ENCODE measurements at regions not wholly inside any gene's neighbourhood (a gene's known extent, or its start where the extent isn't known, plus 50 kb on each side); places are given as distances from the start of the nearest gene placed in this dataset.

- H3K9ac ChIP-seq (ENCODE audit: low read length), result no peak overlapping the region
- TF ChIP-seq SRF (IDR thresholded peaks at IDR 0.05; ENCODE audit: low read depth), result no peak
- TF ChIP-seq JUND (IDR thresholded peaks at IDR 0.05), result no peak
- ChIA-PET CTCF (no interaction called here), RAD21 (ENCODE audit: low non-redundant PET in 1 of 2, low total read pairs in 2 of 2, uncharacterized antibody in 2 of 2, unreplicated experiment in 2 of 2) (no interaction called here), POLR2A (no interaction called here)
- no peak for ATAC-seq
- H3K36me3 ChIP-seq (ENCODE audit: control insufficient read depth in 1 of 2, insufficient read depth in 2 of 2, low read length in 2 of 2), result no peaks in the 10 kb centered on the region
- H3K27me3 ChIP-seq (ENCODE audit: insufficient read depth, low read length), result no peaks in the 10 kb centered on the region; the same call in 1 of the 2 replicates
- no peak overlapping the region for H3K4me2 ChIP-seq (ENCODE audit: low read length)
- no peak overlapping the region for H3K4me3 ChIP-seq (replicated peaks in 1 of 2; ENCODE audit: low read depth in 1 of 2, low read length in 2 of 2)
- intact Hi-C loops (cut with micrococcal nuclease), result no loop called here
- H4K20me1 ChIP-seq (ENCODE audit: insufficient read depth), result no peaks in the 10 kb centered on the region
- H3K27ac ChIP-seq (ENCODE audit: low read depth, low read length), result no peak overlapping the region
- H3K79me2 ChIP-seq (ENCODE audit: insufficient read depth, low read length), result no peaks in the 10 kb centered on the region
- no peak for DNase-seq (ENCODE audit: low read depth, low spot score)
- H2AFZ ChIP-seq (ENCODE audit: low read depth, low read length, poor library complexity, severe bottlenecking), result no peak overlapping the region
- no peaks in the 10 kb centered on the region for H3K9me3 ChIP-seq (ENCODE audit: control insufficient read depth in 1 of 2, insufficient read depth in 1 of 2, low read depth in 1 of 2, low read length in 2 of 2)
- H3K4me1 ChIP-seq (ENCODE audit: control insufficient read depth in 1 of 2, insufficient read depth in 2 of 2, low read length in 2 of 2), result no peaks in the 10 kb centered on the region
- no peaks in the 10 kb centered on the region; the same call in 1 of the 2 replicates for H3K9me2 ChIP-seq (ENCODE audit: insufficient read depth)
- BruUV-seq (replicated peaks), result no TSS peak
Measured at GRCh38 chr3:150055332-150055731, 84.6 kb upstream of the PFN2 start.

GRCh38 chr3:150054635-150055034, 83.9 kb upstream of the PFN2 start:
- H2AFZ ChIP-seq (ENCODE audit: low read depth, low read length, poor library complexity, severe bottlenecking), result no peak overlapping the region
- no peaks in the 10 kb centered on the region for H3K9me3 ChIP-seq (ENCODE audit: control insufficient read depth in 1 of 2, insufficient read depth in 1 of 2, low read depth in 1 of 2, low read length in 2 of 2)
- no peaks in the 10 kb centered on the region for H4K20me1 ChIP-seq (ENCODE audit: insufficient read depth)
- H3K79me2 ChIP-seq (ENCODE audit: insufficient read depth, low read length), result no peaks in the 10 kb centered on the region
- RAD21 ChIA-PET (ENCODE audit: low non-redundant PET in 1 of 2, low total read pairs in 2 of 2, uncharacterized antibody in 2 of 2, unreplicated experiment in 2 of 2), result no interaction called here
- H3K27me3 ChIP-seq (ENCODE audit: insufficient read depth, low read length), result no peaks in the 10 kb centered on the region; the same call in 1 of the 2 replicates
- intact Hi-C loops (cut with micrococcal nuclease), result no loop called here
- H3K9me2 ChIP-seq (ENCODE audit: insufficient read depth), result no peaks in the 10 kb centered on the region
- H3K27ac ChIP-seq (ENCODE audit: low read depth, low read length), result no peak overlapping the region
- H3K4me3 ChIP-seq (replicated peaks in 1 of 2; ENCODE audit: low read depth in 1 of 2, low read length in 2 of 2), result no peak overlapping the region
- POLR2A ChIA-PET, result no interaction called here
- DNase-seq (ENCODE audit: low read depth, low spot score) (no peak), ATAC-seq (no peak)
- no peak overlapping the region for H3K9ac ChIP-seq (ENCODE audit: low read length)
- BruUV-seq (replicated peaks), result no TSS peak
- no peaks in the 10 kb centered on the region for H3K36me3 ChIP-seq (ENCODE audit: control insufficient read depth in 1 of 2, insufficient read depth in 2 of 2, low read length in 2 of 2)
- H3K4me1 ChIP-seq (ENCODE audit: control insufficient read depth in 1 of 2, insufficient read depth in 2 of 2, low read length in 2 of 2), result no peaks in the 10 kb centered on the region
- CTCF ChIA-PET, result no interaction called here
- no peak overlapping the region for H3K4me2 ChIP-seq (ENCODE audit: low read length)
- no peak for TF ChIP-seq ZNF274 (IDR thresholded peaks at IDR 0.05; ENCODE audit: low read depth, low read length)
- no peak for TF ChIP-seq CEBPB (IDR thresholded peaks at IDR 0.05; ENCODE audit: low read depth)
- no peak for TF ChIP-seq CBX3 (IDR thresholded peaks at IDR 0.05; ENCODE audit: low read depth)
- TF ChIP-seq ATF3 (IDR thresholded peaks at IDR 0.05), result no peak
- no peak for TF ChIP-seq CTCF (IDR thresholded peaks at IDR 0.05 in 2 of 3, conservative IDR thresholded peaks at IDR 0.05 in 1 of 3; ENCODE audit: borderline replicate concordance in 1 of 3, insufficient read depth in 1 of 3, low read depth in 2 of 3, low read length in 2 of 3)
- TF ChIP-seq RAD21 (IDR thresholded peaks at IDR 0.05; ENCODE audit: low read depth), result no peak
- TF ChIP-seq POLR2A (IDR thresholded peaks at IDR 0.05; ENCODE audit: borderline replicate concordance, extremely low read depth, insufficient read depth, insufficient read length), result no peak
- no peak for TF ChIP-seq ZFX (IDR thresholded peaks at IDR 0.05)
- no peak for TF ChIP-seq ZBTB33 (IDR thresholded peaks at IDR 0.05; ENCODE audit: extremely low read depth, insufficient replicate concordance, low read length)
- no peak for TF ChIP-seq TCF7L2 (IDR thresholded peaks at IDR 0.05; ENCODE audit: borderline replicate concordance, extremely low read depth, insufficient read depth, insufficient read length)
- no peak for TF ChIP-seq ELF1 (IDR thresholded peaks at IDR 0.05; ENCODE audit: borderline replicate concordance, low read depth)
- TF ChIP-seq FOSL1 (IDR thresholded peaks at IDR 0.05; ENCODE audit: low read depth), result no peak
- no peak for TF ChIP-seq REST (IDR thresholded peaks at IDR 0.05; ENCODE audit: low read depth)

Data from HCT116 (cell line).